ENCODE measurements at regions not wholly inside any gene's neighbourhood (a gene's known extent, or its start where the extent isn't known, plus 50 kb on each side); places are given as distances from the start of the nearest gene placed in this dataset.
"Not testable (repeated sequence)": the region's sequence is repeated elsewhere in the genome, so short reads cannot be mapped to it uniquely, and the experiment has no call there.

- no peak for DNase-seq
Measured at GRCh38 chr7:152594801-152595200, 81.1 kb downstream of the XRCC2 start.

DNA sequence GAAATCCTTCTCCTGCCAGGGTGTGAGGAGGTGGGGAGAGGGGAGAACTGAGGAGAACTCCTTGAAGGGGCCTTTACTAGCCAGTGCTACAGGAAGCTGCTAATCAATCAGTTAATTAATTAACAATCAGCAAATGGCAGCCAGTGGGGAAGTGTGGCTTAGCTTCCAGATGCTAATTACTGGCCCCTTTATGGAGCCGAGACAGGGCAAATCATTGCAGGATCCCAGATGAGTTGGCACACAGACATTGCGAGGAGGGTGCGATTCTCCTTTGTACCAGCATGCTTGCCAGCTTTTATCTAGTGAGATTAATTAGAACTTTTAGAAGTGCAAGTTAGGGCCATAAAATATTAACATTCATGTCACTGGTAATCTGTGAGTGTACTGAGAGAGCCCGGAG lies 84.0 kb downstream of the XRCC2 start:
- no peak for DNase-seq

GRCh38 chr7:152590481-152590880 lies 85.5 kb downstream of the XRCC2 start:
- DNase-seq: no peak

DNA sequence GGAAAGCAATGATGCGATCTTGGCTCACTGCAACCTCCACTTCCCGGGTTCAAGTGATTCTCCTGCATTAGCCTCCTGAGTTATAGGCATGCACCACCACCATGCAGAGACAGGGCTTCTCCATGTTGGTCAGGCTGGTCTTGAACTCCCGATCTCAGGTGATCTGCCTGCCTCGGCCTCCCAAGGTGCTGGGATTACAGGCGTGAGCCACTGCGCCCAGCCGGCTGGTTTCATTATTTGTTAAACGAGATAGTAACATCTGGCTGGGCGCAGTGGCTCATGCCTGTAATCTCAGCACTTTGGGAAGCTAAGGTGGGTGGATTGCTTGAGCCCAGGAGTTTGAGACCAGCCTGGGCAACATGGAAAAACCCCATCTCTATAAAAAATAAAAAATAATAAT lies 86.1 kb downstream of the XRCC2 start:
- not testable (repeated sequence) for DNase-seq

DNA sequence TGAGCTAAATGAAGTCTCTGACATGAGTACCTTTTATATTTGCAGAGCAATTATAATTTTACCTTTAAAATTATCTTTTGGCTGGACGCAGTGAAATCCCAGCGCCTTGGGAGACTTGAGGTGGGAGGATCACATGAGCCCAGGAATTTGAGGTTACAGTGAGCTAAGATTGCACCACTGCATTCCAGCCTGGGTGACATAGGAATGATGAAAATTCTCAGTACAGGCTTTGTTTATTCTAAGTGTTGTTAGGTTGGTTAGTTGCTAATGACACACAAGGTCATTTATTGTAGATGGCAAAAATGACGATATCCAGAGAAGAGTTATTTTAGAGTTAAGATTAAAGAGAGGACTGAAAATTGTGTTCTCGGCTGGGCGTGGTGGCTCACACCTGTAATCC lies 87.6 kb downstream of the XRCC2 start:
- no peak for DNase-seq

- no peak for DNase-seq
Measured at GRCh38 chr7:152587366-152587765, 88.6 kb downstream of the XRCC2 start.

- DNase-seq: no peak
Measured at GRCh38 chr7:152583006-152583405, 92.9 kb downstream of the XRCC2 start.

DNA sequence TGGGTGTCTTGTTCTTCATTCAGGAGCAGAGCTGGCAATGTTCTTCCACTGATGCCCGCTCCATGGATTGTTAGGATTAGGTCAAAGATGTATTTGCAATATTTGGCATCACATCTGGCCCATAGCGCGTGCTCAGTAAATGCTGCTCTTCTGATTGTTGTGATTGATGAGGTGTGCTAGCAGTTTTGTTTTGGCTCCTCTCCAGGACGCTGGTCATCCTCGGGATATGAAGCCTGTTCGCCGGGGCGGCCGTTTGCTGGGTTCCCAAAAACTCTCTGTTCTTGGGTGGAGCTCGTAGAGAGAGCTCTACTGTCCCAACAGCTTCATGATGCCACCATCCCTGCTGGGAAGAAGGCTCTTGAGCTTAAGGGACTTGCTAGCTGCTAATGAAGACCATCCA lies 96.9 kb downstream of the XRCC2 start:
- no peak for DNase-seq

DNA sequence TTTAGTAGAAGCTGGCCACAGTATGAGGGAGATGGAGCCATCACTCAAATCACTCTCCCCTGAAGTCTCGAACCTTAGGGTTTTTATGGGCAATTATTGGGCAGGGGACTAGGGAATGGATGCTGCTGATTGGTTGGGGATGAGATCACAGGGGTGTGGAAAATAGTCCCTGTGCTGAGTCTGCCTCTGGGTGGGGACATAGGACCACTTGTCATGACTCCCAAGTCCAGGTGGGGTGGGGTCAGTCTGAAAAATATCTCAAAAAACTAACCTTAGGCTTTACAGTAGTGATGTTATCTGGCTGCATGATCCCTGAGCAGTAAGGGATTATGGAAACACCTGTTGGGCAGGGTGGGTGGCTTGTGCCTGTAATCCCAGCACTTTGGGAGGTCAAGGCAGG lies 98.6 kb downstream of the XRCC2 start:
- DNase-seq: no peak

- no peak for DNase-seq
Measured at GRCh38 chr7:152574892-152575548, 100.9 kb downstream of the XRCC2 start.

DNA sequence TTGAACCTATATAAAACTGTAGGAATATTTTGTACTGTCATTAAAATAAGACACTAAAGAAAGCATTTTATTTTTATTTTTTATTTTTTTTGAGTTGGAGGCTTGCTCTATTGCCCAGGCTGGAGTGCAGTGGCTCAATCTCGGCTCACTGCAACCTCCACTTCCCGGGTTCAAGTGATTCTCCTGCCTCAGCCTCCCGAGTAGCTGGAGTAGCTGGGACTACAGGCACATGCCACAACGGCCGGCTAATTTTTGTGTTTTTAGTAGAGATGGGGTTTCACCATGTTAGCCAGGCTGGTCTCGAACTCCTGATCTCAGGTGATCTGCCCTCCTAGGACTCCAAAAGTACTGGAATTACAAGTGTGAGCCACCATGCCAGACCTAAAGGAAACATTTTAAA lies 102.8 kb downstream of the XRCC2 start:
- not testable (repeated sequence) for DNase-seq

- DNase-seq: no peak
Measured at GRCh38 chr7:152572101-152572500, 103.8 kb downstream of the XRCC2 start.

- no peak for DNase-seq
Measured at GRCh38 chr7:152571068-152571467, 104.9 kb downstream of the XRCC2 start.

GRCh38 chr7:152568972-152569371 lies 107.0 kb downstream of the XRCC2 start:
- DNase-seq: no peak

- DNase-seq: no peak
Measured at GRCh38 chr7:152565731-152566130, 110.2 kb downstream of the XRCC2 start.

- DNase-seq: no peak
Measured at GRCh38 chr7:152564656-152565250, 111.2 kb downstream of the XRCC2 start.

DNA sequence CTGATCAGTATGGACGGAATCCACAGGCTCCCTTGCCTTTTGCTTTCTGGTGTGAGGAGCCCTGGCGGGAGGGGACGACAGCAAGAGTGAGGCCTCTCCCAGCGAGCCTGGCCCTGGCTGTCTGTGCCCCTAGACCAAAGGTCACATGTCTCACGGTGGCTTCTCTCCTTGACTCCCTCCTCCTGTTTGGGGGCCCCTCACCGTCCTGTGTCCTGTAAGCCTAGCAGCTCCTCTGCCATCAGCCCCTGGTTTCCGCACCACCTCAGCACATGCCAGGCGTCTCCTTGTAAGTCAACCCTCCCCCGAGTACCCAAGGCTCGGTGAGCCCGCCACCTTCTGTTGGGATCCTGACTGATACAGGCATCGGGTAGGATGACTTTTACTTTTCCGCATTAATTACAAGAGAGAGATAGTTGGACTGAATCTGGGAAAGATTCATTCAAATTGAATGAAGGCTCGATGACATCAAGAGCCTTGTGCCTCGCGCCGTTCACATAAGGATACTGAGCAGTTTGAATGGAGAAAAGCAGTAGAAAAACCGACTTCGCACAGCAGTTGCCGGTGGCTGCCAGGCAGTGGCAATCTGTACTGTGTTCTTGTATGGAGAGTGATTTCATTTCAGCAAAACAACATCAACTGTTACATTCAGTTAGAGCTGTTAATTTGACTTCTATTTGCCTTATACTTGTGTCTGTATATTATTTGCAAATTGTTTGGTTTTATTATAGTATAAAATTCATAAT lies 119.8 kb downstream of the XRCC2 start:
- no peak for DNase-seq

GRCh38 chr7:152553671-152554317 lies 118.0 kb upstream of the KMT2C start:
- DNase-seq: no peak

- no peak for DNase-seq
Measured at GRCh38 chr7:152551304-152552036, 115.7 kb upstream of the KMT2C start.

- no peak for DNase-seq
Measured at GRCh38 chr7:152544971-152545619, 109.3 kb upstream of the KMT2C start.

DNA sequence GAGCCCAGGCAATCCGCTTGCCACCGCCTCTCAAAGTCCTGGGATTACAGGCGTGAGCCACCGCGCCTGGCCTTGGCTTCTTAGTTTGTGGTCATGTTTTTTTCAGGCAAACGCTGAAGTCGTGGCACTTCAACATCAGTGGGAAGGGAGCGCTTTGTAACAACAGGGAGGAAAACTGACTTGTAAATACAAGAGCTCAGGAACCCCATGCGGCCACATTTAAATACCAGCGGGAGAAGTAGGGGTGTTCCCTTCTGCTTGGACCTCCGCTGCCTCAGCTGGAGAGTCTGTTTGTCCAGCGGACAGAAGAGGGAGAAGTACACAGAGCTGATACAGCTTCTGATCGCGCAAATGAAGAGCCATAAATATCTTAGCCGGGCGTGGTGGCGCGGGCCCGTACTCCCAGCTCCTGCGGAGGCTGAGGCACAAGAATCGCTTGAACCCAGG lies 108.7 kb upstream of the KMT2C start:
- DNase-seq: no peak

DNA sequence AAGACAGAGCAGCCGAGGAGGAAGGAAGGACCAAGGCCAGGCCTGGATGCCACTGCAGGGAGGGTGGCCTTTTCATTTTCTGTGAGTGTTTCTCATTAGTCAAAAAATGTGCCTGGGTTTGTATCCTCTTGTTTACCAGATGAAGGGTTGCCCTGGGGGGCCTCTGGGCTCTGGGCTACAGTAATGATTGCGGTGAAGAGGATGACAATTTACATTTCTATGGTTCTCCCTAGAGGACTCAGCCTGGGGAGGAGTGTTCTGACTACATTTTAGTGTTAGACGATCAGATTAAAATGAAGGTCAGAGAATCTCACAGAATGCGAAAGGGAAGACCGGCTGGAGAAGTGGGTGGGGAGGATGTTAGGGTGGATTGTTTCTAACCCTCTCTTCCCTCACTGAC lies 108.0 kb upstream of the KMT2C start:
- DNase-seq: no peak
